Esophagus mucosa (tissue), 1 donor: ENCODE measurements at regions not wholly inside any gene's neighbourhood (a gene's known extent, or its start where the extent isn't known, plus 50 kb on each side); places are given as distances from the start of the nearest gene placed in this dataset.

ENCODE experiments used
- ATAC-seq: fragments of 200-7000 bp; cut with Tn5 transposase; one replicate; pipeline ENCODE4 v1.9.1; 2020
- donor health status: DM: yes; HTN: yes; CAD: no.

- no peak for ATAC-seq
These were observed 110.1 kb downstream of the FOXD1 start for GRCh38 chr5:73338256-73339050.

DNA sequence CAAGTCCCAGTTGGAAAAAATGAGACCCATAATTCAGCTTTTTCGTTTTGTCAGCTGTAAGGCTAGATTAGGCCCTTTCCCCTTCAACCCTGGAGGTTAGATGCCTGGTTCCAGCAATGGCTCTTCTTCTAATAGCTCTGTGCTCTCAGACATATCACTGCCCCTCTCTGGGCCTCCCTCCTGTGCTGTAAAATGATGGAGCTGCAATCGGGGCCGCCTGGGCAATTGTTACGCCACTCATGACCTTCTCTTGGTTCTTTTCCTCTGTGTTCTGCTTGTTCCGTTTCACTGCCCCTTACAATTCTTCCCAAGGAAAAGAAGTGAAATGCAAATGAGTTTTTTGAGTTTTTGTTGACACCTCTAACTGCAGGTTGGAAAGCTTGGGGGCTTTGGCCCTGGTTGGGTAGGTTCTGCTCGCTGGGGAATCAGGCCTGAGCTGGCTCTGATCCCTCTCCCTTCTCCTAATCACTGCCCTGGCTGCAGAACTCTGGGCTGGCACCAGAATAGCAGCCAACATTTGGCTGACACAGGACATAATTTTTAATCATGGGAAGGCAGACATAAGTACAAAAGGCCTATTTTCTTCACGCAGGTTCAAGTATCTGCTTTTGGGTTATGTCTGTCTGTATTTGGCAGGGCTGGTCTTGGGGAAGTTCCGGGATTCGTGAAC is 110.9 kb downstream of the FOXD1 start:
- ATAC-seq: no peak

DNA sequence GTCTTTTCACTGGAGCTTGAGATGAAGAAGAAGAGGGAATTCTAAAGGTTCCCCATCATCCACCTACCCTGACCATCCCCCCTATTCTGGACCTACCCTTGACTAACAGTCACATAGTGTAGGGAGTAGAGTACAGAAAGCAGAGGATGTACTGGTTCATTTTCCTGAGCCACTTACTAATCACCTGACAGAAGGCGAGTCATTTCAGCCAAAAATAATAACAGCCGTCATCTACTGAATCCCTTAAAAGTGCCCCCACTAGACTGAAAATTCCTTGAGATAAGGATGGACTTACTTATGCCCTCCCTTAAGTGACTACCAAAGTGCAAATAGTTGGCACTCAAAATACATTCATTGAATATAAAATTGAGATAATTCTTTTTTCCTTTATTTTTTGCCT is 112.2 kb downstream of the FOXD1 start:
- ATAC-seq: no peak

DNA sequence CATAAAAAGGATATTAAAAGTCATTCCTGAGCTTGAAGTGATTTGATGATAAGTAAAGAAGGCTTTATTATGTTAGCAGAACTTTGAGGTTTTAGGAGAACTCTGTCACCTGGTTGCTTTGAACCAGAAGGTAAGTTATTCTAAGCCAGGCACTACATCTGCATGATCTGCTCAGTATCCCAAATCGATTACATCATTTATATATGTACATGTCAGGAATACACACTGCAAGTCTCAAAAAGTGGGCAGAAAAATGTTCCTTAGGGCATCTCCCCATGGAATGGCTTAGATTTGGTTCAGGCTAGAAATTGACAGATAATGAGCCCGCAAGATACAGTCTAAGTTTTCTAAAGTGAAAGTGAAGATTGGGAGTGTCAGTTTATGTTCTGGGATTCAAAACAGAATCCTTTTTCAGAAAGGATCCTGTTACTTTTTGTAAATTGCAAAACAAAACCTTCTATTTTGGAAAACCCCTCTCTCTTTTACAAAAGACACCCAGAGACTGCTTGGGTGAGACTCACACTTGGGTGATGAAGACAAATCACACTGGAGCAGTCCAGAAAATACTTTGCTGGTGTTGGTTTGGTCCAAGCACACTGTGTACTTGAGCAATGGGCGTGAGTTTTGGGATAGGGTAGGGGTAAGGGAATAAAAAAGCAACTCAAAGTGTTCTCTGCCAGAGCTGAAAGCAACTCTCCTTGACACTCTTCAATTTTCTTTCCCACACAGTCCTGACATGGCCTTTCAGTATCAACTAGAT is 114.5 kb downstream of the FOXD1 start:
- ATAC-seq: no peak

DNA sequence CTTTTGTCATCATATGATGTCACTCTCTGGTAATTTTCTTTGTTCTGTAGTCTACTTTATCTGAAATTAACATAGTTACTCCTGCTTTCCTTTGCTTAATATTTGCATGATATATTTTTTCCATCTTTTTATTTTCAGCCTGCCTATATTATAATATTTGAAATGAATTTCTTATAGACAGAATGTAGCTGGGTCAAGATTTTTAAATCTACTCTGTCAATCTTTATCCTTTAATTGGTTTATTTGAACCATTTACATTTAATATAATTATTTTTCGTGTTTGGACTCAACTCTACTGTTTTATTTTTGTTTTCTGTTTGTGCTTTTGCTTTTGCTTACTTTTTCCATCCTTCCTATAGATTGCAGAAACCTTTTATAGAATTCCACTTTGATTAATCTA is 118.0 kb downstream of the FOXD1 start:
- no peak for ATAC-seq

DNA sequence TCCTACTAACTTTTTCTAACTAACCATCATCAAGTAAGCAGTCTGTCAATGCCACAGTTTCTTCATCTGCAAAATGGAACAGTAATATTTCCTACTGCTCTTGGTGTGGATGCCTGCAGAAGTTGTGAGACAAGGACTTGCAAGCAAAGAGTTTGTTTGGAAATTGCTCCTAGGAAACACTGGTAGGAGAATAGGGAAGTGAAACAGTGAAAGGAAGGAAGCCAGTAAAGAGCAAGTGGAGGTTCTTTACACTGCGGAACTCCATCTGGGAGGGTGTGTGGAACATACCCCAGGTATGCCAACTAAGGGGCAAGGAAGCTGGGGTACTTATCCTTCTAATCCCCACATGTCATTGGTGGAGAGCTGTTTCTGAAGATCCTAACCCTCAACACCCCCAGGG is 119.9 kb downstream of the FOXD1 start:
- no peak for ATAC-seq

DNA sequence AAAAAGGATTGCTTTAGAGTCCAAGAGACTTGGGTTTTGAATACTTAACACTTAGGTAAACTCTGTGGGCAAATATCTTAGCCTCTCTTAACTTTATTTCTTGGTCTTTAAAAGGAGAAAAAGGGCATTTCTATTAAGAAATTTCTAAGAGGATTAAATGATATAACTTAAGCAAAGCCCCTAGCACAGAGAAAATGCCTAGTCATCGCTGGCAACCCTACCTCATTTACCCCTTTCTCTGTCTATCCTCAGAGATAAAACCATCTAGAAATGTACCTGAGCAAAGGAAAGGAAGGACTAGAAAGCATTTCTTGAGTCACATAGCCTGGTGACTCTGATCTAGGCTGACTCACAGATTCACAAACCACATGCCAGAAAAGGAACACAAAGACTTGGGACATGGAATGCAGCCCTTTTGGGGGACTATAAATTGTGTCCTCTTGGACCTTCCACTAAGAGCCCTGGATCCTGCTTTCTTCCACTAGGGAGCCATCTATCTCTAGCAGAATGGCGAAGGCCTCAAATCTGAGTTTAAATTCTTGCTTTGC is 120.6 kb downstream of the FOXD1 start:
- no peak for ATAC-seq

- no peak for ATAC-seq
These were observed 123.0 kb downstream of the FOXD1 start for GRCh38 chr5:73325546-73325945.

- no peak for ATAC-seq
These were observed 125.1 kb downstream of the FOXD1 start for GRCh38 chr5:73323466-73323865.

DNA sequence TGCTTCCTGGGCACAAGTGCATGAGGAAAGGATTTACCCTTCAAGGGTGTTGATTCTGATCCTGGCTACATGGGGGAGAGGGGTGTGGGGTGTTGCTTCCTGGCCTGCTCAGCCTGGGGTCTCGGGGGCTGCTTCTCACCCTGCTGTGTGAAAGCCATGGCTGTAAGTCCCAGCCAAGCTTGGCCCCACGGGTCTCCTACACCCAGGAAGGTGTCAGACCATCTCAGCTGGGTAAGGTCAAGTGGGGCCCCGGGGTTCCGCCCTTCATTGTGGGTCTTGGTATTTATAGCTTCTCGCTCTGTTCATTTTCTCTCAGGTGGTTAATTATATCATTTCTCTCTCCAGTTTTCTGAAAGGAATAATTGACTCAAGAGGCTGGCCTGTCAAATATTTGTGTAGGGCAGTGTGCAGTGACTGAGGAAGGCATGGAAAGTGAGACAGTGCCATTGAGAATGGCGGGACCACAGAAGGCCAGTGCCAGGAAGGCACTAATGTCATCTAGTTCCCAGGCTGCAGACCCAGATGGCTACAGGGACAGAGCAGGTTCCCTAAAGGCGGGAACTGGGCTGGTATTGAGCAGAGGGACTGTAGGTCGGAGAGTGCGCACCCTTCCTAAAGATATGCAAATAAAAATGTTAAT is 126.0 kb downstream of the FOXD1 start:
- ATAC-seq: no peak

- peak; percentile 86 for ATAC-seq
These were observed 126.7 kb downstream of the FOXD1 start for GRCh38 chr5:73321757-73322436.

DNA sequence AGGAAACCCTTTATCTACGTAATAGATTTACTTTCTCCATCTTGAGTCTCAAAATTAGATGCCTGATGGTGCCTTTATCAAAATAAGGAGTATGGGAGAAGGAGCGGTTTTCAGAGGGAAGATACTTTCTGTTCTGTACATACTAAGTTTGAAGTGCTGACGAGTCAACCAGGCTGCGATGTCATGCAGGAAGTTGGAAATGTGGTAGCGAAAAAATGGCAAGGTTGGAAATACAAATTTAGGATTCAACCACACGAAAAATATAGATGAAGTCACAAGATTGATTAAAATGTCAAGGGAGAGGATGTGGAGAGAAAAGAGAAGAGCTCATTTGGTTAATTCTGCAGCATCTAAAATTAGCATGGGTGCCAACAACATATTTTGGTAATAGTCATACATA is 129.5 kb downstream of the FOXD1 start:
- no peak for ATAC-seq

- no peak for ATAC-seq
These were observed 130.3 kb downstream of the FOXD1 start for GRCh38 chr5:73318308-73318719.

- no peak for ATAC-seq
These were observed 131.1 kb downstream of the FOXD1 start for GRCh38 chr5:73317523-73317922.

GRCh38 chr5:73314395-73315257 is 134.0 kb downstream of the FOXD1 start:
- no peak for ATAC-seq

DNA sequence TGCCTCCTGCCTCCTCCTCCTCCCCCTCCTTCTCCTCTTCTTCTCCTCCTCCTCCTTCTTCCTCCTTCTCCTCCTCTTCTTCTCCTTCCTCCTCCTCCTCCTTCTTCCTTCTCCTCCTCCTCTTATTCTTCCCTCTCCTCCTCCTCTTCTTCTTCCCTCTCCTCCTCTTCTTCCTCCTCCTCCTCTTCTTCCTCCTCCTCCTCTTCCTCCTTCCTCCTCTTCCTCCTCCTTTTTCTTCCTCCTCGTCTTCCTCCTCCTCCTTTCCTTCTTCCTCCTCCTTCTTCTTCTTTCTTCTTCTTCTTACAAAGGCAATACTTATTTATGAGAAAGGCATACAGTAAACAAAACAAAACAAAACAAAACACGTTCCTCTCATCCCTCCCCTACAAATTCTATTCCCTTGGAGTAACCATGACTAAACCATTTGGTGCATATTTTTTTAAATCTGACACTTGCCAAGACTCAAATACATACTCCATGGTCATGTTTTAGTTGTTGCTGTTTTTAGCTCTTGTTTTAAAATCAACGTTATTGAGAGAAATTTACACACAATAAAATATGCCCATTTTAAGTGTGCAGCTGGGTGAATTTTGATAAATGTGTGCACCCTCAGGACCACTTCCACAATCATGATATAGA is 135.6 kb downstream of the FOXD1 start:
- no peak for ATAC-seq

DNA sequence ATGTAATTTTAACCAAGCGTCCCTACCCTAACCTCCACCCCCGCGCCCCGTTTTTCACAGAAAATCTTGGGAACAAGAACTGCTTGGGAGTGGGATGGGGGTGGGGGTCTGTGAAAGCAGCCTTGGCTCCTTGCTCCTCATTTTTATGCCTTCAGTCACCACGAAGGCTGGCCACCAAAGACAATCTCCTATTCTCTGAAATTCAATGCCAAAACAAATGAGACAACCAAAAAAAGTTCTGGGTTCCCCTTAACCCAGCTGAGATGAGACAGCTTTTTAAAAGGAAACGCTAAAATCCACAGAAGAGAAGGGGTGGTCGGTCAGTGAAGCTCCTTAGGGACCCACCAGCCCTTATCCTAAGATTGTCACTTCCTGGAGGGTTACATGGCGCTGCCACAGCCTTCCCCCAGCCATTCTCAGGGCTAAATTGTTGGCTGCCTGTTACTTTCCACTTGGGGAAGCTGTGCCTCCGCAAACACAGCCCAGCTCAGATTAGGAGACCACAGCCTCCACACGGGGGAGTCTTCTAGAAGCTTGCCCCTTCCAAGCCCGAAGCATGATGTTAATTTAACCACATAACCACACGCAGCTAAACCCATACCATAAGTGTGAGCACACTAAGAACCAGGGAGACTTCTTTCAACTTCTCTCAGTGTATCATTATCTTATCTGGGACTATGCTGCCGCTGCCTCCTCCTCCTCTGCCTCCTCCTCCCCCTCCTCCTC is 136.3 kb downstream of the FOXD1 start:
- ATAC-seq: no peak

GRCh38 chr5:73311291-73312110 is 137.1 kb downstream of the FOXD1 start:
- ATAC-seq: peak; percentile 72
